GM21619 (cell line): ENCODE measurements at regions not wholly inside any gene's neighbourhood (a gene's known extent, or its start where the extent isn't known, plus 50 kb on each side); places are given as distances from the start of the nearest gene placed in this dataset.
A peak's percentile ranks its signal among the peaks of the same experiment; 100 is the strongest.

Source experiments
- ATAC-seq: cut with Tn5 transposase; IDR thresholded peaks from one replicate; pipeline ENCODE4 v1.9.1; 2021; ENCODE audit not compliant: unreplicated experiment

DNA sequence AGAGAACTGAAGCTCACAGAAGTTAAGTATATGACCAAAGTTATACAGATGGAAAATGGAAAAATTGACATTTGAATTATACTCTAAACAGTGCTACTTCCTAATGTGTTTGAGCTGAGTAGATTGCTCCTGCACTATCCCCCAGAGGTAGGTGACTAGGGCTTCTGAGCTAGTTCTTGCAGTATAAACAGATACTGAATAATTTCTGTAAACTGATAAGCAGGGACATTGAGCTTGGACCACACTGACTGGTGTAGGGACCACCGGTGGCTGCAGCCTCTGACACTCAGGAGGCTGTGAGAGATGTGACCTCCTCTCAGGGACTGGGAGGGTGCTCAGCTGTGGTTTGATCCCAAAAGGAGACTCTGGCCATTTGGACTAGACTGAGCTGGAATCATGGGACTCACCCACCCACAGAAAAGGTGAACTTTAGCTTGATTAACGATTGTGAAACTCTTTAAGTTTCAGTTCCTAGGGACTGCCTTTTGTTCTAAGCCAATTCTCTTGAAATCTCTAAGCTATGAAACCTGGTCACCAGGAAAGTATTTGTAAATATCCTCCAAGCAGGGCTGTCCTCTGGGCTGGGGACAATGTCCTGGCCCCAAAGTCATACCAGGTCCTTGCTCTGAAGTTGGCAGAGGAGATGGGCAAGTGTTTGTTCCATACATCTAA lies 291.5 kb downstream of the SEC61B start:
- peak; percentile 67 for ATAC-seq

DNA sequence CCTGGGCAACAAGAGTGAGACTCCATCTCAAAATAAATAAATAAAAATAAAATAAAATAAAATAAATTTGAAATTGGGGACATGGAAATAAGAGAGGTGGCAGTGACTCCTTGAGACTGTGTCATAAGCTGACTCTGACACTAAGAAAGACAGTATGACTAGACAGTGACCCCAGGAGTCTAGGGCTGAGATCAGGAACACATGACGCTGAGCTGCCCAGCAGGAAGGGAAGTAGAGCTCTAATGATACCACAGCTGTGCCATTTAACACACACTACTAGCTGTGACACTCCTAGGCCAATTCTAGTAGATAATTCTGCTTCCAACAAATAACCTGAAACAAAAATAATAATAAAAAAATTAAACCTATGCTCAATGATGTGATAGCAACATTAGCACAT lies 293.0 kb downstream of the SEC61B start:
- peak; percentile 54 for ATAC-seq

DNA sequence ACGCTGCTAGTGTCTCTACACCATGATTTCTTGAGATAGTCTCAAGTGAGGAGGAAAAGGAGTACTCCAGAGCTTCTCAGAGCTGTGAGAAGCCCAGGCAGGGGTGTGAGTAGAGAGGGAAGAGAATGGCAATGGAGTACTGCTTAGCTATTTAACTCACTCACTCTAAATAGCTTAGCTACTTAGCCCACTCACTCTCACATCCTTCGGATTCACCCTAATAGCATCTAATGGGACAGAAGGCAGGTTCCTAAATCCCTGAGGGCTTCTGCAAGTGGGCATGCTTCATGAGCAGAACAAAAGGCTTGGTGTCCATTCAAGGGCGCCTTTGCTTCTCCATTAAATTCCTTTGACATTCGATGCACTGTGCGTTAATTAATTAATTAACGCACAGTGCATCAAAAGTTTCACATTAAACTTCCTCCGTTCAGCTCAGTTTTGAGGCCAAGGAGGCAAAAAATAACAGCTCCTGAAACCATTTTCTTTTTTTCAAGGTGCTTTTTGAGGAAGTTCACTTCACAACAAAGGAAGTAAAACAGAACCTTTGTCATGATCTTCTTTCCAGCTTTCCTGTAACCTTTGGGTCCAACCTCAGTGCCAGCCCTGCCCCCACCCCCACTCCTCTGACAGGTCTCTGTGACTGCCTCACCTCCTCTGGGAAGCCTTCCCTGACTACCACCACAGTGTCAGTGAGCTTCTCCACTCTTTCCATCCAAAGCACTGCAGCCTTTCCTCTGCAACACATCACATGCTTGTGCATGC lies 294.0 kb downstream of the SEC61B start:
- ATAC-seq: no peak

GRCh38 chr9:99516657-99517049 lies 294.6 kb downstream of the SEC61B start:
- ATAC-seq: no peak

DNA sequence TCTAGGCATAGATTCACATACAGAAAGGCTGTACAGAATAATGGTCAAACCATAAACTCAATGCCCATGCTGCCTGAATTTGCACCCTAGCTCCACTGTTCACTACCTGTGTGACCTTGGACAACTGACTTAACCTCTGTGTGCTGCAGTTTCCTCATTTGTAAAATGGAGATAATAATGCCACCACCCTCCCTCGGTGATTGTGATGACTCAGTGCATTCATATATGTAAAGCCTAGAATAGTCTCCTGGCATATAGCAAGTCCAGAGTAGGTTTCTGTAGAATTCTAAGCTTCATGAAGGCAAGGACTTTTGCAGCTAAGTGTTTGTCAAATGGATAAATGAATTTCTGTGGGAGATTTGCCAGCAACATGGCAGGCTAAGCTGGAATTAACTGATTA lies 297.8 kb upstream of the NR4A3 start:
- ATAC-seq: no peak

DNA sequence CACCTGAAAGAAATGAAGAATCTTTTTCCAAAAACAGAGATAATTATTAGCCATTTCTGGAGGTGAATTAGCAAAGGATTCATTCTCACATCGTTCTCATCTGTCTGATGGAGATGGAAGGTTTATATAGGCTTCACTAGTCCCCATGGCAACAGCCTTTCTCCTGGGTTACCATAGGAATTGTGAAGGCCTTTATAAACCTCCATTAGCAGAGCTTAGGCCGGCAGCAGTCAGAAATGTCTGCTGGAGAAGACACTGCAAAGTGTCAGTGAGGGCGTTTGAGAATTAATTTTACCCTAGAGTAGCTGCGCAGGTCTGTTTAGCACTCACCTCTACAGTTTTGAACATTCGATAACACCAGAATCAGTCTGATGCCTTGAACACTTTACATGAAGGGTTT lies 290.4 kb upstream of the NR4A3 start:
- no peak for ATAC-seq

DNA sequence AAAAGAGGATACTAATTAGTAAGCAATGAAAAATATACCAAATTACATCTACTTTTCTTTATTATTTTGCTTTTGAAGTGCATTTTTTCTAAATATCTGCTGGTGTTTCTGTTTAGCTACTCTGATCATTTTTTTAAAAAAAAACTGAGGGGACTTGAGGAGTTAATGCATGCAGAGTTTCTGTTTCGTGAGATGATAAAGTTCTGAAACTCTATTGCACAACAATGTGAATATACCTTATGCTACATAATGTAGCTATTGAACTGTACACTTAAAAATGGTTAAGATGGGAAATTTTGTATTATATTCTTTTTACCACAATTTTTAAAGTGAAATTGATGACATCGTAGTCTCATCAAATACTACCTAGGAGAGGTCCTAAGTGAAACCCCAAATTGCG lies 288.3 kb upstream of the NR4A3 start:
- no peak for ATAC-seq

GRCh38 chr9:99537996-99538395 lies 283.7 kb upstream of the NR4A3 start:
- no peak for ATAC-seq

DNA sequence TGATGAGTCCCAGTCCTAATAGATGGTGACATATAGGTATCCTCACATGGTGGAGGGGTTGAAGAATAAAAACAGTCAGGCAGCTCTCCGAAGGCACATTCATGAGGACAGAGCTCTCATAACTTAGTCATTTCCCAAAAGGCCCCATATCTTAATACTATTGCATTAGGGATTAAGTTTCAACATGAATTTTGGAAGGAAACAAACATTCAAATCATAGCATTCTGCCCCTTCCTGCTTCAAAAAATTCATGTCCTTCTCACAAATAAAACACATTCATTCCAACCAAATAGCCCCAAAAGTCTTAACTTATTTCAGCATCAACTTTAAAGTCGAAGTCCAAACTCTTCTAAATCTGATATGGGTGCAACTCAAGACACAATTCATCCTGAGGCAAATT lies 277.2 kb upstream of the NR4A3 start:
- no peak for ATAC-seq

- ATAC-seq: no peak
Observed at GRCh38 chr9:99549441-99549840, 272.2 kb upstream of the NR4A3 start.

- no peak for ATAC-seq
Observed at GRCh38 chr9:99555792-99556191, 265.9 kb upstream of the NR4A3 start.

DNA sequence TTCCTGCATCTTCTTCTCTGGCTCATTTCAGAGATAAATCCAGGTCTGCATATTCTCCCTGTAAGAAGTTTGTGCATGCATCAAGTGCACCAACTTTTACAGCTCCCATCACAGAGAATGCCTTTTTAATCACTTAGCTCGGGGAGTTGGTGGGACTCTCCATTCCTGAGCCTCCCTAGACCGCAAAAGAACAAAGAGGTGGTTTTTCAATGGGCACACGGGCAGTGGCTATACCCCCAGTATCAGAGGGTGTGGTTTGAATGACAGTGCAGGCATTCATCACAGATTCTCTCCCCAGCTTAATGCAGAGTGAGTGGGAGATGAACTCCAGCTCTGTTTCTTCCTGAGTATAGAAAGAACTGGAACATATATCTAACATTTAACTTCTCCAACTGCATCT lies 264.7 kb upstream of the NR4A3 start:
- no peak for ATAC-seq

GRCh38 chr9:99557816-99558215 lies 263.9 kb upstream of the NR4A3 start:
- no peak for ATAC-seq

GRCh38 chr9:99559776-99560175 lies 261.9 kb upstream of the NR4A3 start:
- ATAC-seq: no peak

DNA sequence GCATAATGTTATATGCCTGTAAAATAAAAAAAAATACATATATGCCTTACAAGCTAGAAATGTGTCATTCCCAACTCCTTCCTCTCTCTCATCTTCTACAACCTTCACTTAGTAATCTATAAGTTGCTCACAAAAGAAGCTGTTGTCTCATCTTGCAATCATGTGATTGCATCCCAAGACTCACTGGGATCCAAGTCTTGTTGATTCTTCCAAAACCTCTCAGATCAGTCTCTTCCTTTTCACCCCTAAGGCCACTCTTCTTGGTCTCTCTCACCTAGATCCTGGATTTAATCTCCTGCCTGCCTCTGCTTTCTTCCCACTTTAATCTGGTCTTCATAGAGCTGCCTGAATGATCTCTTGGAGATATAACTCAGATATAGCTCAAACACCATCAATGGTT lies 261.1 kb upstream of the NR4A3 start:
- no peak for ATAC-seq

DNA sequence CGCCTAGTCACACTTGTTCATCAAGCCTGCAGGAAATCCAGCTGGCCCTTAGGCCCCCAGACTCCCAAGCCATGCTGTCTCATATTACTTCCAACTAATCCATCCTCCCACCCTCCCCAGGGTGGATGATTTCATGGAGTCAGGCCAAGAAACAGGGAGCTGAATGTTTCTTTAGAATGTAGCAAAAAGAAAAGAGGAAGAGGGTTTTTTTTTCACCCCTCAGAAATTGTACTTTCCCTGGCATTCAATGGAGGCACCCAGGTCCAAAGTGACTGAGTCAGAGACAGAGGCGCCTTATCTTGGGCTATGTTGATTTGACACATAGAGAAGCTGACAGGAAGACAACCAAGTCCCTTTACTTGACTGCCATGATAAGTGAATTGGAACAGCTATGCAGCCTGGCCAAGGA lies 260.2 kb upstream of the NR4A3 start:
- ATAC-seq: no peak

GRCh38 chr9:99561961-99562565 lies 259.6 kb upstream of the NR4A3 start:
- no peak for ATAC-seq

DNA sequence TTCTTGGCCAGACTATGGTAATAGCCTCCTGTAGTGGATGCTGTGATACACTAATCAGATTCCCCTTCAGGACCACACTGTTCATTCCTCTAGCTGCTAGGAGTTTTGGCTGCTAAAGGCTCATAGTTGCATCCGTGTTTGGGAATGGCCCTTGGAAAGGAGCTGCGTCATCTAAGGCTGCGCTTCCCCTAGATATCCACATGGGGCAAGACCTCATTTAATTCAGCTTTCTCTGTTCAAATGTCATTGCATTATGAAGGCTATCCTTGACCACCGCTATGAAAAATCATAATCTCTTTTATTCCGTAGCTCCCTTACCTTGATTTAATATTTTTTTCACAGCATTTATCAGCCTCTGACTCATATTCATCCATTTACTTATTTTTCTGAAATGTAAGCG lies 258.3 kb upstream of the NR4A3 start:
- ATAC-seq: no peak

DNA sequence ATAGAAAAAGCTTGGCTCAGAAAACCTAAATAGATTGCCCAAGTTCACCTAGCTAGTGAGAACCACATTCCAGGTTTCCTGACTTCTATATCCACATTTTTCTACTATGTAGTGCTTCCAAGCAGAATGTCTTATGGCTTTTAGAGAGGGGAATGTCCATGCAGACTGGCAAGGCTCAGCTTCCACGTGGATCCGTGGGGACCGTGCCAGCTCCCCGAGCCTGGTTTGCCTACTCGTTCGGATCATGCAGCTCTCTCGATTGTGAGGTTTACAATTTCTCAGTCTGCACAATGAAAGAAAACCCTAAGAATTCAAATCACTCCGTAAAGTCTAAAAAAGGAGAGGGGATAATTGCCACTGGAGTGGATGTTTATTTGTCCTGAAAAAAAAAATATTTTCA lies 256.5 kb upstream of the NR4A3 start:
- ATAC-seq: no peak

DNA sequence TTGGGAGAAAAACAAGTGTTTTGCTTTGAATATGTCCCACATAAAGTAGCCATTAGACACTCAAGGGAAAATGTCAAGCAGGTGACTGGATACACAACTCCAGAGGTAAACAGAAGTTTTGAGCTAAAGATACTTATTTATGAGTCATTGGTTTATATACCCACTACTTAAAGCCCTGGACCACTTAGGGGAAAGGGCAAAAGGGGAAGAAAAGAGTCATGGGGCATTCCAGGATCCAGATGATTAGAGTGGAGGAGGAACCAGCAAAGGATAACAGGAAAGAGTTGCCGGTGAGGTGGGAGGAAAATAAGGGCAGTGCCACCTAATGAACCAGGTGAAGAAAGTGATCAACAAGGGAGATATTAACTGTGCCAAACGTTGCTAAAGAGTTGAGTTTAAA lies 254.2 kb upstream of the NR4A3 start:
- ATAC-seq: no peak

- no peak for ATAC-seq
Observed at GRCh38 chr9:99569840-99570239, 251.8 kb upstream of the NR4A3 start.

DNA sequence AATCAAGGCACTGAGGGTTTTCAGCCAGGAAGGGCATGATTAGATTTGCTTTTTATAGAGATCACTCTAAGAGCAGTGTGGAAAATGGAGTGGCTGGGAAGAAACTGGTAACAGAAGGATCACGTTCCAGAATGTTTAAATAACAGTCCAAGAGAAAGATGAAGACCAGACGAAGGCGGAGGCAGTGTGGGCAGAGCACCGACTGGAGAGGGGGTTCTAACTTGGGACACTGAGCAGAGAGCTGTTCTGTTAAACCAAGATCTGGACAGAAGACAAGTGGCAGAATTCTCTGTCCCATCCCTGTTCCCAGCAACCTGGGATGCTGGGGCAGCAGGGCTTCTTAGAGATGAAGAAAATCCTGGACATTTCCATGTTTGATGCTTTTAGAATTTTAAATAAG lies 249.1 kb upstream of the NR4A3 start:
- no peak for ATAC-seq
